Transverse colon (tissue), 4 donors: ENCODE measurements at regions not wholly inside any gene's neighbourhood (a gene's known extent, or its start where the extent isn't known, plus 50 kb on each side); places are given as distances from the start of the nearest gene placed in this dataset.
"Not testable (repeated sequence)": the region's sequence is repeated elsewhere in the genome, so short reads cannot be mapped to it uniquely, and the experiment has no call there.

Source experiments
- DNase-seq: peaks from one replicate; pipeline ENCODE4 v3.0.0-alpha.2; 2019
- H3K27ac ChIP-seq, 4 donors: fragments of 200-600 bp; sonication (generic); 2 replicates each; pipeline ENCODE4 v1.5.1; 2016 to 2018; ENCODE audit warnings: inconsistent platforms in 4 of 4
- H3K27me3 ChIP-seq: fragments of 200-600 bp; sonication (generic); 2 replicates; pipeline ENCODE4 v1.5.1; 2017; ENCODE audit warnings: inconsistent platforms
- H3K36me3 ChIP-seq, 4 donors: fragments of 200-600 bp; sonication (generic); 2 replicates each; pipeline ENCODE4 v1.5.1; 2017 to 2019; ENCODE audit warnings: inconsistent platforms in 4 of 4
- H3K4me1 ChIP-seq, 4 donors: fragments of 200-600 bp; sonication (generic); 2 replicates each; pipeline ENCODE4 v1.5.1; 2017 to 2020; ENCODE audit warnings: inconsistent platforms in 4 of 4
- H3K4me3 ChIP-seq, 4 donors: fragments of 200-600 bp; sonication (generic); 1 replicate in 1 of 4; 2 replicates in 3 of 4; pipeline versions ENCODE4 v1.5.1 to v1.6.1; 2017 to 2019; ENCODE audit warnings: inconsistent platforms in 4 of 4
- H3K9me3 ChIP-seq, 2 donors: fragments of 200-600 bp; sonication (generic); 2 replicates each; pipeline ENCODE4 v1.5.1; 2017 to 2019; ENCODE audit warnings: inconsistent platforms in 2 of 2
- EP300 ChIP-seq: sonication (generic); formaldehyde crosslinking; IDR thresholded peaks from one replicate; pipeline ENCODE4 v1.6.1; 2017; ENCODE audit warnings: antibody characterized with exemption, low read depth
- POLR2A ChIP-seq: fragments of 450-650 bp; IDR thresholded peaks from one replicate; pipeline ENCODE4 v1.6.1; 2016; ENCODE audit warnings: antibody characterized with exemption, mild to moderate bottlenecking, moderate library complexity
- POLR2AphosphoS5 ChIP-seq, 3 donors: sonication (generic); formaldehyde crosslinking; IDR thresholded peaks; one replicate each; pipeline ENCODE4 v1.6.1; 2016; ENCODE audit warnings: antibody characterized with exemption in 3 of 3
- WGBS, 2 donors: methylation state at CpG; one replicate each; pipeline ENCODE4 v1.1.5; 2018; ENCODE audit warnings: low coverage in 1 of 2; 5-methylcytosine and 5-hydroxymethylcytosine counted together
- in situ Hi-C, 4 donors: fragments of 200-750 bp; cut with MboI; loops; one replicate each; pipeline versions ENCODE4 v1.15.0 to v1.15.1; 2017; ENCODE audit warnings: low sequenced_read_pairs in 3 of 4, low pct_ligation_motif_present in 1 of 4, low pct_unique_long_range_greater_than_20kb in 1 of 4
- intact Hi-C: fragments of 100-400 bp; cut with DNase I; formaldehyde crosslinking; loops from one replicate; pipeline ENCODE4 v1.15.1; 2023; ENCODE audit warnings: low total_unique reads
- TF ChIP-seq, protein P1 (sequence below), 5 experiments: fragments of 200-600 bp in 3 of 5; fragments of 450-650 bp in 2 of 5; sonication (generic) in 3 of 5; IDR thresholded peaks; 1 replicate in 2 of 5; 2 replicates in 3 of 5; pipeline ENCODE4 v1.5.1; 2016 to 2017; ENCODE audit warnings: antibody characterized with exemption in 5 of 5, inconsistent platforms in 3 of 5, mild to moderate bottlenecking in 2 of 5, moderate library complexity in 1 of 5

DNA sequence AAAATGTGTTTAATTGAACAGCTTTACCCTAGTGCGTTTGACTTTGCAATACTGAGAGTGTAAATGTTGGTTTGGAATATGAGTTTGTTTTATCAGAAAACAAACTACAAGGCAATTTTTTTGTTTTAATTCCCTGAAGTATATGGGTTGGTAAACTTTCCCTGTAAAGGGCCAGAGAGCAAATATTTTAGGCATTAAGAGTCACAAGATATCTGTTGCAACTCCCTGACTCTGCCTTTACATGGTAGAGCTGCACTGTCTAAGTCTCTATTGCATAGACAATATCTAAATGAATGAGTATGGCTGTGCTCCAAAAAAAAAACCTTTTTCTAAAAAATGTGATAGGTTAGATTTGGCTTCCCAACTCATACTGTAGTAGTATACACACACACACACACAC lies 115.1 kb upstream of the PBX1 start:
- H3K27ac ChIP-seq, result no peak overlapping the region
- no peak for DNase-seq
- H3K27me3 ChIP-seq, result no peaks in the 10 kb centered on the region
- no peaks in the 10 kb centered on the region for H3K36me3 ChIP-seq
- in situ Hi-C loops (no loop called here), intact Hi-C loops (no loop called here)
- H3K4me1 ChIP-seq, result no peaks in the 10 kb centered on the region
- no peaks in the 10 kb centered on the region for H3K9me3 ChIP-seq
- TF ChIP-seq, protein P1, sequence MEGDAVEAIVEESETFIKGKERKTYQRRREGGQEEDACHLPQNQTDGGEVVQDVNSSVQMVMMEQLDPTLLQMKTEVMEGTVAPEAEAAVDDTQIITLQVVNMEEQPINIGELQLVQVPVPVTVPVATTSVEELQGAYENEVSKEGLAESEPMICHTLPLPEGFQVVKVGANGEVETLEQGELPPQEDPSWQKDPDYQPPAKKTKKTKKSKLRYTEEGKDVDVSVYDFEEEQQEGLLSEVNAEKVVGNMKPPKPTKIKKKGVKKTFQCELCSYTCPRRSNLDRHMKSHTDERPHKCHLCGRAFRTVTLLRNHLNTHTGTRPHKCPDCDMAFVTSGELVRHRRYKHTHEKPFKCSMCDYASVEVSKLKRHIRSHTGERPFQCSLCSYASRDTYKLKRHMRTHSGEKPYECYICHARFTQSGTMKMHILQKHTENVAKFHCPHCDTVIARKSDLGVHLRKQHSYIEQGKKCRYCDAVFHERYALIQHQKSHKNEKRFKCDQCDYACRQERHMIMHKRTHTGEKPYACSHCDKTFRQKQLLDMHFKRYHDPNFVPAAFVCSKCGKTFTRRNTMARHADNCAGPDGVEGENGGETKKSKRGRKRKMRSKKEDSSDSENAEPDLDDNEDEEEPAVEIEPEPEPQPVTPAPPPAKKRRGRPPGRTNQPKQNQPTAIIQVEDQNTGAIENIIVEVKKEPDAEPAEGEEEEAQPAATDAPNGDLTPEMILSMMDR (IDR thresholded peaks at IDR 0.05), result no peak
- TF ChIP-seq POLR2AphosphoS5 (IDR thresholded peaks at IDR 0.05) (no peak), POLR2A (no peak), EP300 (no peak)
- WGBS, 2 donors, result 83 to 86% methylated on average over 1 of the region's 1 CpG
- no peak overlapping the region for H3K4me3 ChIP-seq

DNA sequence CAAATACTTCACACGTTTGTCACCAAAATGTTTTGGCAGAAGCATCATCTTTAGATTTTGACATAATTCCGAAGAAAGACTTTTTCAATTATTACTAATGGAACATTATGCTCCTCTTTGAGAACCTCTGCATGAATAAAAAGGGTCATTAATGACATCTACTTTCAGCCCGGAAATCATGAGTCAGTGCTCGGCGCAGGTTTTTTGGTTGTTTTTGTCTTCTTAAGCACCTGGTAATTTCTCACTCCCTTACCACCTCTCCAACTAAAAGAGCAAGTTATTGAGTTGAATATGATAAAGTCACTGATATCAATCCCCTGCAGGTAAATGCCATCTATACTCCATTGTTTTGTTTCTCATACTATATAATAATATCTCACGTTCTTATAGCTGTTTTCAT lies 113.0 kb upstream of the PBX1 start:
- Histone ChIP-seq H3K27ac (no peak overlapping the region), H3K27me3 (no peaks in the 10 kb centered on the region), H3K9me3 (no peaks in the 10 kb centered on the region), H3K4me3 (no peak overlapping the region), H3K36me3 (no peaks in the 10 kb centered on the region), H3K4me1 (no peaks in the 10 kb centered on the region)
- intact Hi-C loops (no loop called here), in situ Hi-C loops (no loop called here)
- WGBS, 2 donors, result 84 to 87% methylated on average over 6 of the region's 6 CpGs
- no peak for TF ChIP-seq POLR2A
- TF ChIP-seq POLR2AphosphoS5 (IDR thresholded peaks at IDR 0.05), result no peak
- TF ChIP-seq, protein P1 (IDR thresholded peaks at IDR 0.05), result no peak
- TF ChIP-seq EP300, result no peak
- no peak for DNase-seq

DNA sequence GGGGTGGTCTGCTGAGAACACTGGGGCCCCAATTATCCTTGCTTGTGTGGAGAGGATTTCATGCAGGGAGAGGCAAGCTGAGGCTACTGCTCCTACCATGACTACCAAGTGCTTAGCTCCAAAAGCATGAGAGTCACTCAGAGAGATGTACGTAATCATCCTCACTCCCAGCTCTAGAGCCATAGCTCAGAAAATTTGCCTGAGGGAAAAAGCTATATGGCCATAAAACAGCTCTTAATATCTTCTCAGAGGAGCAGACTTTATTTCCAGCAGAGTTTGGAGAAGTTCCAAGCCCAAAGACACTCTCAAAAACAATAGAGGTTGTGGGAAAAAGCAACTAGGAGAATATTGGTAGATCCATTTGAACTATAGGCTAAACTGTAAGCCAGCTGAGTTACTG lies 106.4 kb upstream of the PBX1 start:
- WGBS, 2 donors, result 87% methylated on average over 1 of the region's 1 CpG; no CpG with 5 or more reads in 1 of the 2 donors
- H3K4me3 ChIP-seq, result no peak overlapping the region
- H3K4me1 ChIP-seq, result no peaks in the 10 kb centered on the region
- H3K9me3 ChIP-seq, result no peaks in the 10 kb centered on the region
- in situ Hi-C loops, result no loop called here
- H3K27me3 ChIP-seq, result no peaks in the 10 kb centered on the region
- H3K36me3 ChIP-seq, result no peaks in the 10 kb centered on the region
- no peak overlapping the region for H3K27ac ChIP-seq
- DNase-seq, result no peak
- intact Hi-C loops, result no loop called here
- no peak for TF ChIP-seq EP300
- no peak for TF ChIP-seq POLR2A
- no peak for TF ChIP-seq POLR2AphosphoS5 (IDR thresholded peaks at IDR 0.05)
- TF ChIP-seq, protein P1 (IDR thresholded peaks at IDR 0.05), result no peak

DNA sequence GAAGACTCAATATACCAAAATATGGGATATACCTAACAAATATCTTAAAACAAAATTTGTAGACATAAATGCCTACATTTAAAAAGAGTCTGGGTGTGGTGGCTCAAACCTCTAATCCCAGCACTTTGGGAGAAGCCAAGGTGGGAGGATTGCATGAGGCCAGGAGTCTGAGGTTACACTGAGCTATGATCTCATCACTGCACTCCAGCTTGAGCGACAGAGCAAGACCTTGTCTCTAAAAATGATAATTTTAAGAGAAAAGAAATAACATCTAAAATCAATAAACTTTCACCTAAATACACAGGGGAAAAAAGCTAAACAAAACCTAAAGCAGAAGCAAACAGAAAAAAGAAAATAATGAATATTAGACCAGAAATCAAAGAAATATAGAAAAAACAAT lies 102.7 kb upstream of the PBX1 start:
- 84 to 92% methylated on average over 1 of the region's 1 CpG for WGBS, 2 donors

DNA sequence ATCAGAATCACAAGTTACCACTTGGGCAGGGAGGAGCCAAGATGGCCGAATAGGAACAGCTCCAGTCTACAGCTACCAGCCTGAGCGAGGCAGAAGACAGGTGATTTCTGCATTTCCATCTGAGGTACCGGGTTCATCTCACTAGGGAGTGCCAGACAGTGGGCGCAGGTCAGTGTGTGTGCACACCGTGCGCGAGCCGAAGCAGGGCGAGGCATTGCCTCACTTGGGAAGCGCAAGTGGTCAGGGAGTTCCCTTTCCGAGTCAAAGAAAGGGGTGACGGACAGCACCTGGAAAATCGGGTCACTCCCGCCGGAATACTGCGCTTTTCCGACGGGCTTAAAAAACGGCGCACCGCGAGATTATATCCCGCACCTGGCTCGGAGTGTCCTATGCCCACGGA lies 99.8 kb upstream of the PBX1 start:
- intact Hi-C loops, H3K27me3 ChIP-seq: not testable (repeated sequence)
- 95% methylated on average over 13 to 25 of the region's 25 CpGs for WGBS, 2 donors

More for the DNA sequence above, 102.7 kb upstream of the PBX1 start:
- no peaks in the 10 kb centered on the region for H3K27me3 ChIP-seq
- H3K27ac ChIP-seq, result no peak overlapping the region
- TF ChIP-seq POLR2A, result no peak
- no peak for TF ChIP-seq POLR2AphosphoS5 (IDR thresholded peaks at IDR 0.05)
- TF ChIP-seq, protein P1 (IDR thresholded peaks at IDR 0.05), result no peak
- no peak overlapping the region for H3K4me3 ChIP-seq
- no peak for DNase-seq
- intact Hi-C loops, result no loop called here
- no peaks in the 10 kb centered on the region for H3K36me3 ChIP-seq
- no peaks in the 10 kb centered on the region for H3K4me1 ChIP-seq
- H3K9me3 ChIP-seq, result no peaks in the 10 kb centered on the region
- in situ Hi-C loops, result no loop called here

More for the DNA sequence above, 99.8 kb upstream of the PBX1 start:
- H3K9me3 ChIP-seq, in situ Hi-C loops, H3K4me1 ChIP-seq, H3K36me3 ChIP-seq, H3K27ac ChIP-seq, H3K4me3 ChIP-seq, DNase-seq: not testable (repeated sequence)
